HTR-8/SVneo (cell line): ENCODE measurements at regions not wholly inside any gene's neighbourhood (a gene's known extent, or its start where the extent isn't known, plus 50 kb on each side); places are given as distances from the start of the nearest gene placed in this dataset.
"Not testable (repeated sequence)": the region's sequence is repeated elsewhere in the genome, so short reads cannot be mapped to it uniquely, and the experiment has no call there.

Experiments used
- DNase-seq: peaks from one replicate; pipeline ENCODE4 v3.0.0; 2011; ENCODE audit warnings: low spot score, mixed read lengths; ENCODE audit not compliant: insufficient read length
- FAIRE-seq: peaks from 2 replicates; lab custom pipeline; 2011; peaks lifted over from hg19 to GRCh38; lab: Jason Lieb, UNC

DNA sequence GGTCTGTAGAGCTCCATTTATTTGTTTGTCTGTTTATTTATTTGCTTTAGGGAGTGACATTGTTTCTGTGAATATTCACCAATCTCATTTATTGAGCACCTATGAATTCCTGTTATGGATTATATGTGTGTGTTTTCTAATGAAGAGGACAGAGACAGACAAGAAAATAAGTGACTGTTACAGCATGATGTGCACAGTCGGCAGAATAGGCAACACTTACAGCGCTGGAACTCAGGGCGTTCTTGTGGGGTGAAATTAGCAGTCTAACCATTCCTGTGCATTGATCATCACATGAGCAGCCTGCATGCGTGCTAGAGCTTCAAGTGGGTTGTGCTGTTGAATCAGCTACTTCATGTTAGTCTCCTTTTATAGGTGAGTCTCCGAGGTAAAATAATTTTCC, 960.7 kb downstream of the SLC4A3 start:
- DNase-seq (no peak), FAIRE-seq (no peak)

DNA sequence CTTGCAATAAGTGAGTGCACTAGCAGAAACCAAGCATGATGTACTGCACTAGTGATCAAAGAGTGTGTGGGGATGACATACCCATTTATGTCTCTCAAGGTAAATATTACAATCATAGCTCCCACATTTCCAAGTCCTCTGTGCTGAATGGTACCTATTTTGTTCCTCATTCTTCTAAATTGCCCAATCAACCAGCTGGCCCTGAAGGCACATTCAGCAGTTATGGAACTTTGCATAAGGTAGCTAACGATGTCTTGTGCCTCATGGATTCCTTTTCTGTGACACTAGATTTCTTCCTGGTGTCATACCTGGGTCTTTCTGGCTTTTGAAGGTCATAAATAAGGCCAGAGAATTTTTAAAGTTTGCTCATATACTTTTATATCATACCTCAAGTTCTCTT, 963.0 kb downstream of the SLC4A3 start:
- DNase-seq: no peak

GRCh38 chr2:220593526-220593925, 966.1 kb downstream of the SLC4A3 start:
- FAIRE-seq: no peak

More for the DNA sequence above, 963.0 kb downstream of the SLC4A3 start:
- no peak for FAIRE-seq

GRCh38 chr2:220601674-220602073, 970.4 kb downstream of the EPHA4 start:
- no peak for FAIRE-seq
- DNase-seq: no peak

More at GRCh38 chr2:220593526-220593925, 966.1 kb downstream of the SLC4A3 start:
- DNase-seq: no peak

DNA sequence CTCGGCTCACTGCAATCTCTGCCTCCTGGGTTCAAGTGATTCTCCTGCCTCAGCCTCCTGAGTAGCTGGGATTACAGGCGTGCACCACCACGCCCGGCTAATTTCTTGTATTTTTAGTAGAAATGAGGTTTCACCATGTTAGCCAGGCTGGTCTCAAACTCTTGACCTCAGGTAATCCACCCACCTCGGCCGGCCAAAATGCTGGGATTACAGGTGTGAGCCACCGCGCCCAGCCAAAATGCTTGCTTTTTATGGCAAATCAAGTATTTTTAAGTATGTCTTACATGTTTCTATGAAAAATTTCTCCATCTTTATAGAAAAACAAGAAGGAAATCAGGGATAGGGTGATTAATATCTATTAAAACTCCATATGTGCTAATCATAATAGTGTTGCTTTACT, 959.1 kb downstream of the EPHA4 start:
- FAIRE-seq, DNase-seq: not testable (repeated sequence)

DNA sequence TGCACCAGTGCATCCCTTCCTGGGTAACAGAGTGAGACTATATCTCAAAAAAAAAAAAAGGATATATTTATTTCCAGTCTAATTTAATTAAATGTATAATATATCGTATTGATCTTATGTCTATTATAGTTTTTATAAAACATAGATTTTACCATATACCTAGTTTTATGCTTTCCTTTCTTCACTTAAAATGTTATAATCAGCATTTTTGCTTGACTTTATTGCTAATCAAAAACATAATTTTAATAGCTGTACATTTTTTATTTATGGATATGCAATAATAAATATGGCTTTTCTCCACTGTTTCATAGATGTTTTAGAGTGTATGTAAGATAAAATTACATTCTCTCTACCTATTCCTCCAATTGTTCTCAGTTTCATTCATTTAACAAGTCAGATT, 958.0 kb downstream of the EPHA4 start:
- DNase-seq (no peak), FAIRE-seq (no peak)

DNA sequence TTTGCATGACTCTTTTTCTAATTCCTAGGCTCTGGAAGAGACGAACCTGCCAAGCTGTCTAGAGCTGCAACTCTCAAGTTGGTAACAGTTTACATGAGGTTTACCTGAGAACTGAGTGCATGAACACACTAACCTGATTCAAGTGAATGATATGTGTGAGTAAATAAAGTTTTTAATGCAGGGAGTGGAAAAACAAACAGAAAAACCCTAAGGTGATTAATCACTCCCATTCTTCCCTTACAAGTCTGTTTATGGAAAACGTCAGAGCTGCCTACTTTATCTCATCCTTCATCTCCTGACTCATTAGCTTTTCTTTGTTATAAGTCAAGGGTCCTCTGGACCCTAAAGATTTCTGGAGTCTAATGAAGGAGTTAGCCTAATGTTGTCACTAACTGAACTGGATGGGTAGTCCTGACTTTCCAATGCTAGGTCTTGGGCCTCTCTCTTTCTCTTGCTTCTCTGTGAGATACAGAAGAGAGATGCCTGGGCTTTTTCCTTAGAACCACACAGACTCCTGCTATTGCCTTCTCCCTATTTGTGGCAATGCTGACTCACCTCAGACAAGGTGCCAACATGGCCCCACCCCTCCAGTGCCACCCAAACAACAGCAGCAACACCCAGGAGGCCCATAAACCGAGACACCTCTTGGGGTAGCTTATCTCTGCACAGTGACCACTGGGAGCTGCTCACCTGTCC, 952.4 kb downstream of the EPHA4 start:
- FAIRE-seq (no peak), DNase-seq (no peak)

- no peak for DNase-seq
- FAIRE-seq: no peak
These were observed 945.5 kb downstream of the EPHA4 start for GRCh38 chr2:220626603-220627002.

DNA sequence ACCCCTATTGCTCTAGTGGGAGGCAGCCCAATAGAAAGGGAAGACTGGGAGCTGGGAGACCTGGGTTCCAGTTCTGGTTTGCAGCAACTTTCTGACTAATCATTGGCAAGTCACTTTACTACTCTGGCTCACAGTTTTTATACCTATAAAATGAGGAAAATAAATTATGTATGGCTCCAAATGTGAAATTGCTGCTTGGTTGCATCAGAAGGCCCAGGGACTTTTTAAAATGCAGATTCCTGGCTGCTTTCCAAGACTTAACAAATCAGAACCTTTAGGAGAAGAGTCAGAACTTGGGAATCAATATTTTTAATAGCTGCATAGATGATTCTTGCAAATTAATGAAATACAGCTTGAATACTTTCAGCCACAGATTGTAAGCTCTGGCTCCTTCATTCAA, 943.9 kb downstream of the EPHA4 start:
- FAIRE-seq: no peak
- no peak for DNase-seq

- FAIRE-seq (no peak), DNase-seq (no peak)
These were observed 931.0 kb downstream of the EPHA4 start for GRCh38 chr2:220641137-220641536.

GRCh38 chr2:220646424-220646823, 925.7 kb downstream of the EPHA4 start:
- no peak for DNase-seq
- FAIRE-seq: no peak

- FAIRE-seq: no peak
- DNase-seq: no peak
These were observed 923.5 kb downstream of the EPHA4 start for GRCh38 chr2:220648628-220649027.

GRCh38 chr2:220653776-220654175, 918.3 kb downstream of the EPHA4 start:
- FAIRE-seq (no peak), DNase-seq (no peak)

- DNase-seq (no peak), FAIRE-seq (no peak)
These were observed 917.8 kb downstream of the EPHA4 start for GRCh38 chr2:220654322-220654721.

DNA sequence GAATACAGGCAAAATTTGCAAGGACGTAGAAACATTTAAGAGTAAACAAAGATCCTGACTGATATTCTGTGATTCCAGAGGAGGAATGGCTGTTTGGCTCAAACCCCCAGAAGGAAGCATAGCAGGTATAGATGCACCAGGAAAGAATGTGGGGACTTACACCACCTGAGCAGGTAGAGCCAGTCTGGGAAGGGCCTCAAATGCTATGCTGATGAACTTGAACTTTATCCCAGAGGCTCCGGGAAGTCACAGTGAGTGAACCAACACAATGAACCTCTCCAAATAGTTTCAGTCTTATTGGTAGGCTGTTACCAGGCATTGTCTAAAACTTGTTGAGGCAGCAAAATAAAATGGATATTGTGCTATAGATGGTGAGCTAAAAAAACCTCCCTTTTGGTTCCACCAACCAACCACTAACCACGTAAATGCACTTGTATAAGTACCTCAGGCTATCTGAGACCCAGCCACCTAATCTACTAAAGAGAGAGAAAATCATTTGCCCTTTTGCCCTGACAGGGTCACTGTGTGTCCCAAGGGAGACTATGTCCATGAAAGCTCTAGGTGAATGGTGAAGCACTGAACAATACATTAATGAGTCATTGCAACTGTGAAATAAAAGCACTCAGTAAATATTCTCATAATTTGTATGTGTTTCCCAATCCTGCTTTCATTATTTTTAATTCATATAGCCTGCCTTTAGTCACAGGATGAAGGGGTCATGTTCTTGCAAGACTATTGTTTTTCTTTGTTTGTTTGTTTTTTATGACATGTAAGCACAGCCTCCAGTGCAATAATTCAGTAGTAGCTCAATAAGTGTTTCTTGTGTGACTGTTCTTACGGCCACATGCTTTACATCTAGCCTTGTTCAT, 911.6 kb downstream of the EPHA4 start:
- DNase-seq (no peak), FAIRE-seq (no peak)

- no peak for DNase-seq
- no peak for FAIRE-seq
These were observed 909.7 kb downstream of the EPHA4 start for GRCh38 chr2:220662431-220662830.

- DNase-seq (no peak), FAIRE-seq (no peak)
These were observed 909.0 kb downstream of the EPHA4 start for GRCh38 chr2:220663065-220663464.

DNA sequence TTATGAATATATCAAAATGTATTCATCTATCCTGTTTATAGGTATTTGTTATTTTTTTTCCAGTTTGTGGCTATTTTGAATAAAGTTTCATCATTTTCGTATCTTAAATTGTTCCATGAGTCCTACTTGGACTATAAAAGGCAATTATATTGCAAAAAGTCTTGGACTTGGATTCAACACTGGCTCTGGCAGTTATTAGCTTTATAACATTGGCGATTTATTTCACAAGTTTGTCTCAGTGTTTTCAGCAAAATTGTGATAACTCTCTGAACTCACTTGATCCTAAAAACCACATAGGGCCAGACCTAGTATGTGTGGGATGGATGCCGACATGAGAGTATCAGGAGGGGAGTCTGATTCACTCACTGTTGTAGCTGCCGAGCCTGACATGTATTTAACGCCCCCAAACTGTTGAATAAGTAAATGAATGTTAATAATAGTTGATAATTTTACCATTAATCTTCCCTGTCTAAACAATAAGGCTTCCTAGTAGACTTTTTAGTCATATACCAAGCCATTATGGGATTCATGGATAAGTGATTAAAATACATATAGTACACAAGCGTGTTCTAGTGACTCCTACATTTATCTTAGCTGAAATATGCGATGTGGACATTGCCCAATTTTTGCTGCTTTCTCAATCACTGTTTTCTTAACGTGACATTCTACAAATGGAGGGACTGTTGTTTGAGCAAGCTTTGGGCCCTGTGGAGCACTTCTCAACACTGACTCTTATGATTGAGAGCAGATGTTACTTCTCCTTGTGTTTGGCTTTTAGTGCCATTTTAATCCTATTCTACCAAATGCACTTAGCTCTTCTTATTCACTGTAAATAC, 907.6 kb downstream of the EPHA4 start:
- FAIRE-seq: no peak
- DNase-seq: no peak

DNA sequence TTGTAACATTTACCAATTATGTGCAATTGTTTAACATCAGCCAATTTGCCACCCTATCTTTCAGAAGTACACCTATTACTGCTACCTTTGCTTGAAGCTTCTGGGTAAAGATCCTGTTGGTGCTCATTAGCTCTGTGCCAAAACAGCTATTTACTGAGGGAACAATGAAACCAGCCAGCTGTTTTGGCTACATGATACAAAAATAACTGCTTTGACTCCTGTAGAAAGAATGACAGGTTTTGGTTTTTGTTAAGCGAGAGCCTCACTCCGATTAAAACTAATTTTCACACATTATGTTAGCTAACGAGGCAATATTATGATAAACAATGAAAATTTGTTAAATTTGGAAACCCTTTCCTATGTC, 907.0 kb downstream of the EPHA4 start:
- DNase-seq (no peak), FAIRE-seq (no peak)

GRCh38 chr2:220669324-220669723, 902.8 kb downstream of the EPHA4 start:
- no peak for DNase-seq
- no peak for FAIRE-seq

DNA sequence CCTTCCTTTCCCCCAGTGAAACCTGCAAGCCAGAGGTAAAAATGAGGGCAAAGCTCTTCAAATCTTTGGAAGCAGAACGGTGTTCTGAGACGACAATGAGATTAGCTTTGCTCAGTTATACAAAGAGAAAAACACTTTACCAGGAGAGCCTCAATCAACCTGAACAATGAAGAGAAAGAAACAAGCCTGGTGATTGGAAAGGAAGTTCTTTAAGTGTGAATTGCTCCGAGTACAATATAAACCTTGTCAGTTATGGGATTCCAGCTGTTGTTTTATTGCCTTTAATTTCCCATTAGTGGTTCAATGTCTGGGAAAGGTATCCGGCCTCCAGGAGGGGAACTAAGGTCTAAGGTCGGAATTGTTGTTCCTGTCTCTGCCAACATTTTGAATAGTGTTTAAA, 901.6 kb downstream of the EPHA4 start:
- no peak for FAIRE-seq

More for the DNA sequence above, 901.6 kb downstream of the EPHA4 start:
- DNase-seq: no peak
